ENCODE measurements at regions not wholly inside any gene's neighbourhood (a gene's known extent, or its start where the extent isn't known, plus 50 kb on each side); places are given as distances from the start of the nearest gene placed in this dataset.
A peak's percentile ranks its signal among the peaks of the same experiment; 100 is the strongest.

DNA sequence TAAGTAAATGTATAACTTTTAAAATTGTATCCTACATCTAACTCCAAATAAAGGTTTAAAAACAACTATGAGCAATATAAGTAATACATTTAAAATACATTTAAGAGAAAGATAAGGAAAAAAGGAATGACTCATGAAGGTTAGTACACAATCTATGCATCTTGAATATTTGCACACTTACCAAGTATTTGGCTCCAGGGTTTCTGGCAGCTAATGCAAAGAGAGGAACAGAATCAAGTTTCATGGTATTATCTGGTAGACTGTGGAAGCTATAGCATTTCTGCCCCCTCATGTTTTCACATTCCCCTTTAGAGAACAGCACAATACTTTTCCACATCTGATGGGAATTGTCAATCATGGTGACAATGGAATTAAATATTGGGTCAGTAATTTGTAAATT is 132.1 kb downstream of the COX7C start:
- no peak for DNase-seq (ENCODE audit: low read depth in 2 of 2)
- no peak for TF ChIP-seq EZH2 (IDR thresholded peaks at IDR 0.05; ENCODE audit: low read length, missing control alignments)
- TF ChIP-seq, protein P1, sequence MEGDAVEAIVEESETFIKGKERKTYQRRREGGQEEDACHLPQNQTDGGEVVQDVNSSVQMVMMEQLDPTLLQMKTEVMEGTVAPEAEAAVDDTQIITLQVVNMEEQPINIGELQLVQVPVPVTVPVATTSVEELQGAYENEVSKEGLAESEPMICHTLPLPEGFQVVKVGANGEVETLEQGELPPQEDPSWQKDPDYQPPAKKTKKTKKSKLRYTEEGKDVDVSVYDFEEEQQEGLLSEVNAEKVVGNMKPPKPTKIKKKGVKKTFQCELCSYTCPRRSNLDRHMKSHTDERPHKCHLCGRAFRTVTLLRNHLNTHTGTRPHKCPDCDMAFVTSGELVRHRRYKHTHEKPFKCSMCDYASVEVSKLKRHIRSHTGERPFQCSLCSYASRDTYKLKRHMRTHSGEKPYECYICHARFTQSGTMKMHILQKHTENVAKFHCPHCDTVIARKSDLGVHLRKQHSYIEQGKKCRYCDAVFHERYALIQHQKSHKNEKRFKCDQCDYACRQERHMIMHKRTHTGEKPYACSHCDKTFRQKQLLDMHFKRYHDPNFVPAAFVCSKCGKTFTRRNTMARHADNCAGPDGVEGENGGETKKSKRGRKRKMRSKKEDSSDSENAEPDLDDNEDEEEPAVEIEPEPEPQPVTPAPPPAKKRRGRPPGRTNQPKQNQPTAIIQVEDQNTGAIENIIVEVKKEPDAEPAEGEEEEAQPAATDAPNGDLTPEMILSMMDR (conservative IDR thresholded peaks at IDR 0.05 in 1 of 2, IDR thresholded peaks at IDR 0.05 in 1 of 2; ENCODE audit: low read depth in 1 of 2, low read length in 2 of 2), result no peak
- no peaks in the 10 kb centered on the region for H3K9me3 ChIP-seq (ENCODE audit: control insufficient read depth, insufficient read depth, low read depth, low read length)
- no peak overlapping the region for H3K27ac ChIP-seq (ENCODE audit: insufficient read depth, low read length)
- H3K4me2 ChIP-seq (ENCODE audit: extremely low read depth, insufficient read depth, low read length), result no peak overlapping the region
- no peak overlapping the region for H2AFZ ChIP-seq (ENCODE audit: low read length)
- H3K4me1 ChIP-seq (ENCODE audit: control insufficient read depth, extremely low read depth, insufficient read depth, low read length), result no peaks in the 10 kb centered on the region
- no peak overlapping the region for H3K4me3 ChIP-seq (replicated peaks in 1 of 4; ENCODE audit: control extremely low read depth in 1 of 4, insufficient read depth in 1 of 4, low read depth in 3 of 4, low read length in 4 of 4)
- H3K79me2 ChIP-seq (ENCODE audit: control insufficient read depth, insufficient read depth, low read length), result no peaks in the 10 kb centered on the region
- no peaks in the 10 kb centered on the region for H4K20me1 ChIP-seq (ENCODE audit: control insufficient read depth, extremely low read depth, insufficient read depth, low read length)
- no peak overlapping the region for H3K9ac ChIP-seq (ENCODE audit: insufficient read depth, low read length)
- H3K27me3 ChIP-seq (ENCODE audit: control insufficient read depth, insufficient read depth, low read length), result no peaks in the 10 kb centered on the region
- no peaks in the 10 kb centered on the region for H3K36me3 ChIP-seq (ENCODE audit: control insufficient read depth, insufficient read depth, low read length)

DNA sequence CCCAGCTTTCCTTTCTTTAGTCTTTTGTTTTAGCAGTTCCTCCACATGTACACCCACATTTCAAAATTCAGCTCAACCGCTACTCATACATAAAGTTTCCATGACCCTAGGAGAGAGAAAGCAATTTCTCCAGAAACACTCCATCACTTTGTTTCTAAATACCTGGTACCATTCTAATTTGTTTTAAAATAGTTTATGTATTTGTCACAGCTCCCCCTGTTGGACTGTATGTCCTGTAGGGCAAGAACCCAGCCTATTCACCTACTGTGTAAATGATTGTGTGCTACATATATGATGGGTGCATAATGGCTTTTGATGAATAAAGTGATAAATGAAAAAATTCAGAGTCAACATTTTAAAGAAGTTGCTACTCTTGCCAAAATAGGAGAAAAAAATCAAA is 139.1 kb downstream of the COX7C start:
- no peak for DNase-seq (ENCODE audit: low read depth in 2 of 2)
- Histone ChIP-seq H3K4me2 (ENCODE audit: extremely low read depth, insufficient read depth, low read length) (no peak overlapping the region), H2AFZ (ENCODE audit: low read length) (no peak overlapping the region), H3K27me3 (ENCODE audit: control insufficient read depth, insufficient read depth, low read length) (no peaks in the 10 kb centered on the region), H3K4me3 (replicated peaks in 1 of 4; ENCODE audit: control extremely low read depth in 1 of 4, insufficient read depth in 1 of 4, low read depth in 3 of 4, low read length in 4 of 4) (no peak overlapping the region), H3K9me3 (ENCODE audit: control insufficient read depth, insufficient read depth, low read depth, low read length) (no peaks in the 10 kb centered on the region), H3K36me3 (ENCODE audit: control insufficient read depth, insufficient read depth, low read length) (no peaks in the 10 kb centered on the region), H3K79me2 (ENCODE audit: control insufficient read depth, insufficient read depth, low read length) (no peaks in the 10 kb centered on the region), H3K27ac (ENCODE audit: insufficient read depth, low read length) (no peak overlapping the region), H3K4me1 (ENCODE audit: control insufficient read depth, extremely low read depth, insufficient read depth, low read length) (no peaks in the 10 kb centered on the region), H4K20me1 (ENCODE audit: control insufficient read depth, extremely low read depth, insufficient read depth, low read length) (no peaks in the 10 kb centered on the region), H3K9ac (ENCODE audit: insufficient read depth, low read length) (no peak overlapping the region)
- TF ChIP-seq, protein P1 (conservative IDR thresholded peaks at IDR 0.05 in 1 of 2, IDR thresholded peaks at IDR 0.05 in 1 of 2; ENCODE audit: low read depth in 1 of 2, low read length in 2 of 2), result no peak
- TF ChIP-seq EZH2 (IDR thresholded peaks at IDR 0.05; ENCODE audit: low read length, missing control alignments), result no peak

DNA sequence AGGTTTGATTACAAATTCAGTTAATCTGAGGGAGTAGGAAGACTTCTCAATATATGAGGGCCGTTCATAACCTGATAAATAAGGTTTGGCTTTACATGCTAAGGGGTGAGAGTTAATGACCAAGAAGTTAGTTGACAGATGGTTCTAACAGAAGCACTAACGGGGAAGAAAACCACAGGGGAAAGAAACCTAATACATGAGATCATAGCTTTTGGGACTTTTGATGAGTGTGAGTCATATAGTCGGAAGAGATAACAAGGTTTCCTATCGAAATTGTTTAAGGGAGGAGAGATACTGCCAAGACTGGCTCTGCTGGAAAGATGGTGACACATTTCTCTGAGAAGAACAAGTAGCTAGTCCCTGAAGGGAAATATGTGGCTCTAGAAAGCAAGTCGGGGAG is 140.1 kb downstream of the COX7C start:
- Histone ChIP-seq H3K9me3 (ENCODE audit: control insufficient read depth, insufficient read depth, low read depth, low read length) (no peaks in the 10 kb centered on the region), H4K20me1 (ENCODE audit: control insufficient read depth, extremely low read depth, insufficient read depth, low read length) (no peaks in the 10 kb centered on the region), H3K4me3 (replicated peaks in 1 of 4; ENCODE audit: control extremely low read depth in 1 of 4, insufficient read depth in 1 of 4, low read depth in 3 of 4, low read length in 4 of 4) (no peak overlapping the region), H3K27ac (ENCODE audit: insufficient read depth, low read length) (no peak overlapping the region), H2AFZ (ENCODE audit: low read length) (no peak overlapping the region), H3K79me2 (ENCODE audit: control insufficient read depth, insufficient read depth, low read length) (no peaks in the 10 kb centered on the region), H3K9ac (ENCODE audit: insufficient read depth, low read length) (no peak overlapping the region), H3K4me2 (ENCODE audit: extremely low read depth, insufficient read depth, low read length) (no peak overlapping the region), H3K36me3 (ENCODE audit: control insufficient read depth, insufficient read depth, low read length) (no peaks in the 10 kb centered on the region), H3K4me1 (ENCODE audit: control insufficient read depth, extremely low read depth, insufficient read depth, low read length) (no peaks in the 10 kb centered on the region), H3K27me3 (ENCODE audit: control insufficient read depth, insufficient read depth, low read length) (no peaks in the 10 kb centered on the region)
- TF ChIP-seq, protein P1 (conservative IDR thresholded peaks at IDR 0.05 in 1 of 2, IDR thresholded peaks at IDR 0.05 in 1 of 2; ENCODE audit: low read depth in 1 of 2, low read length in 2 of 2), result no peak
- TF ChIP-seq EZH2 (IDR thresholded peaks at IDR 0.05; ENCODE audit: low read length, missing control alignments), result no peak
- DNase-seq (ENCODE audit: low read depth in 2 of 2), result peak in 1 of 2 donors; percentile 69
